PC-3 (cell line): ENCODE measurements at regions not wholly inside any gene's neighbourhood (a gene's known extent, or its start where the extent isn't known, plus 50 kb on each side); places are given as distances from the start of the nearest gene placed in this dataset.
"Not testable (repeated sequence)": the region's sequence is repeated elsewhere in the genome, so short reads cannot be mapped to it uniquely, and the experiment has no call there.

Experiments
- CTCF ChIP-seq: fragments of 300-600 bp; sonication (generic); conservative IDR thresholded peaks from 2 replicates; pipeline ENCODE4 v1.5.1; 2017; ENCODE audit warnings: antibody characterized with exemption, low read depth, mild to moderate bottlenecking, low read length
- EZH2 ChIP-seq: fragments of 300-600 bp; sonication (generic); IDR thresholded peaks from one replicate; pipeline ENCODE4 v1.6.1; 2017; ENCODE audit warnings: antibody characterized with exemption, mild to moderate bottlenecking, low read length; ENCODE audit not compliant: unreplicated experiment
- EZH2phosphoT487 ChIP-seq: fragments of 300-600 bp; sonication (generic); IDR thresholded peaks from 2 replicates; pipeline ENCODE4 v1.6.1; 2018; ENCODE audit warnings: mild to moderate bottlenecking, antibody characterized with exemption, low read length, borderline replicate concordance

- not testable (repeated sequence) for TF ChIP-seq EZH2phosphoT487, CTCF, EZH2
Observed at GRCh38 chr11:3488003-3488402, 109.1 kb upstream of the ZNF195 start.
